NCI-H82 (cell line): ENCODE measurements at regions not wholly inside any gene's neighbourhood (a gene's known extent, or its start where the extent isn't known, plus 50 kb on each side); places are given as distances from the start of the nearest gene placed in this dataset.

ENCODE experiments used
- DNase-seq: peaks from one replicate; lab custom pipeline; 2025; lab: John Stamatoyannopoulos, UW

DNA sequence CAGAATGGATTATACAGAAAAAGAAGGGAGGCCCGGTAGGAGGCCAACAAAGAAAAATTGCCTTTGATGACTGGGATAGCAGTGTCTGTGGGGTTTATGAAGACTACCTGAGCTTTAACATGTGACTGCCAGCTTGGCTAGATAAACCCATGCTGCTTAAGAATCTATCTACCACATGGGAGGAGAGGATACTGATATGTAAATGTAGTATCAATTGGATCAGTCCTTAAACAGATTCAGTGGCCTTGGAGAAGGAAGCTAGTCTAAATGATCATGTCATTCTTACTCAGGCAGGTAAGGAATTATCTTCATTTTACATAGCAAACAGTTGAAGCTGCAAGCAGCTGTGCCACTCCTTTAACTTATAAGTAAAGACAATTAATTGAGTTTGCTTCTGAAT lies 50.0 kb upstream of the SYNPR start:
- DNase-seq, result peak; percentile 69
